ENCODE measurements at regions not wholly inside any gene's neighbourhood (a gene's known extent, or its start where the extent isn't known, plus 50 kb on each side); places are given as distances from the start of the nearest gene placed in this dataset.

DNA sequence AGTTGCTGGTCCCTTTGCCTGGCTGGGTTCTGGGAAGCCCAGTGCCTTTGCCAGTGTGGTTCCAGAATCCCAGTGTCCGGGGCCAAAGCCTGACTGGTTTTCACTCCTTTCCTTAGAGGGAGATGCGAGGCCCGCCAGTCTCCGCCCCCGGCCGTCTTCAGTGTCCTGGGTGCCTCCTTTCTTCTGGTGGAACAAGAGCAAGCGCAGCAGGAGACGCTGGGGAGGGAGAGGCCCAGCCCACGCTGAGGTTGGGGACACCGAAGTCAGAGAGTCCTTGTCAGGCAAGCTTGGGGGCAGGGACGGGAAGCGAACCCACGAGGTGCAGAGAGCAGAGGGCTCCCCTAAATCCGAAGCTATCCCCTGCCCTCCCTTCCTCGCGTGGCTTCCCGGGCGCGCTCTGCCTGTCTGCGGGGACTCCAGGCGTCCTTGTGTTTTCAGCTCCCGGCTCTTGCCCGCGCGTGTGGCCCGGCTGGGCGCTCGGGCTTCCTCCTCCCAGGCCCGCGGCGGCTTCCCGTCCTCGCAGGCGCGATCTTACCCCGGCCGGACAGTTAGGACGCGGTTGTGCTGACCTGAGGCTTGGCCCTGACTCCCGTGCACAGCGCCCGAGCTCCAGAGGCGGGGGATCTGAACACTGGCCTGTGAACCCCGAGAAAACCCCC lies 60.6 kb upstream of the UBE3C start:
- peaks cover 5% of the 10 kb centered on the region for H3K27me3 ChIP-seq (ENCODE audit: control insufficient read depth, insufficient read depth, low read length)
- no peaks in the 10 kb centered on the region for H3K36me3 ChIP-seq (ENCODE audit: control insufficient read depth in 2 of 3, insufficient read depth in 3 of 3, low read length in 3 of 3)
- TF ChIP-seq, protein P1, sequence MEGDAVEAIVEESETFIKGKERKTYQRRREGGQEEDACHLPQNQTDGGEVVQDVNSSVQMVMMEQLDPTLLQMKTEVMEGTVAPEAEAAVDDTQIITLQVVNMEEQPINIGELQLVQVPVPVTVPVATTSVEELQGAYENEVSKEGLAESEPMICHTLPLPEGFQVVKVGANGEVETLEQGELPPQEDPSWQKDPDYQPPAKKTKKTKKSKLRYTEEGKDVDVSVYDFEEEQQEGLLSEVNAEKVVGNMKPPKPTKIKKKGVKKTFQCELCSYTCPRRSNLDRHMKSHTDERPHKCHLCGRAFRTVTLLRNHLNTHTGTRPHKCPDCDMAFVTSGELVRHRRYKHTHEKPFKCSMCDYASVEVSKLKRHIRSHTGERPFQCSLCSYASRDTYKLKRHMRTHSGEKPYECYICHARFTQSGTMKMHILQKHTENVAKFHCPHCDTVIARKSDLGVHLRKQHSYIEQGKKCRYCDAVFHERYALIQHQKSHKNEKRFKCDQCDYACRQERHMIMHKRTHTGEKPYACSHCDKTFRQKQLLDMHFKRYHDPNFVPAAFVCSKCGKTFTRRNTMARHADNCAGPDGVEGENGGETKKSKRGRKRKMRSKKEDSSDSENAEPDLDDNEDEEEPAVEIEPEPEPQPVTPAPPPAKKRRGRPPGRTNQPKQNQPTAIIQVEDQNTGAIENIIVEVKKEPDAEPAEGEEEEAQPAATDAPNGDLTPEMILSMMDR (IDR thresholded peaks at IDR 0.05; ENCODE audit: borderline replicate concordance, extremely low read depth, insufficient read depth), result no peak
- DNase-seq (peak in 3 of 5 donors; percentile 16 to 62 (median 29)), FAIRE-seq (no peak)
- no peak overlapping the region for H3K4me3 ChIP-seq (ENCODE audit: low read length in 3 of 3)
- H3K9ac ChIP-seq (ENCODE audit: low read length in 3 of 3), result no peak overlapping the region
- no peaks in the 10 kb centered on the region for H3K4me1 ChIP-seq (ENCODE audit: control insufficient read depth in 2 of 3, insufficient read depth in 2 of 3, low read depth in 1 of 3, low read length in 3 of 3)
- no peaks in the 10 kb centered on the region for H3K9me3 ChIP-seq (ENCODE audit: control insufficient read depth in 2 of 3, insufficient read depth in 1 of 3, low read length in 3 of 3)
- no peak overlapping the region for H3K27ac ChIP-seq (ENCODE audit: low read depth in 2 of 2, low read length in 2 of 2)
- intact Hi-C loops (cut with DNase I), result no loop called here

- intact Hi-C loops (cut with DNase I), result no loop called here
- peak in 1 of 5 donors; percentile 38 for DNase-seq
- Histone ChIP-seq H3K9ac (ENCODE audit: low read length in 3 of 3) (no peak overlapping the region), H3K36me3 (ENCODE audit: control insufficient read depth in 2 of 3, insufficient read depth in 3 of 3, low read length in 3 of 3) (no peaks in the 10 kb centered on the region), H3K27me3 (ENCODE audit: control insufficient read depth, insufficient read depth, low read length) (peaks cover 5% of the 10 kb centered on the region), H3K27ac (ENCODE audit: low read depth in 2 of 2, low read length in 2 of 2) (no peak overlapping the region), H3K4me1 (ENCODE audit: control insufficient read depth in 2 of 3, insufficient read depth in 2 of 3, low read depth in 1 of 3, low read length in 3 of 3) (no peaks in the 10 kb centered on the region), H3K9me3 (ENCODE audit: control insufficient read depth in 2 of 3, insufficient read depth in 1 of 3, low read length in 3 of 3) (peaks cover 0 to under 1% (median 0%) of the 10 kb centered on the region in 3 donors), H3K4me3 (ENCODE audit: low read length in 3 of 3) (no peak overlapping the region)
- TF ChIP-seq, protein P1 (IDR thresholded peaks at IDR 0.05; ENCODE audit: borderline replicate concordance, extremely low read depth, insufficient read depth), result no peak
- FAIRE-seq, result no peak
These were observed 59.6 kb upstream of the UBE3C start for GRCh38 chr7:157079116-157079515.

- Histone ChIP-seq H3K9ac (ENCODE audit: low read length in 3 of 3) (no peak overlapping the region), H3K27me3 (ENCODE audit: control insufficient read depth, insufficient read depth, low read length) (peaks cover 5% of the 10 kb centered on the region), H3K27ac (ENCODE audit: low read depth in 2 of 2, low read length in 2 of 2) (no peak overlapping the region), H3K4me3 (ENCODE audit: low read length in 3 of 3) (no peak overlapping the region), H3K9me3 (ENCODE audit: control insufficient read depth in 2 of 3, insufficient read depth in 1 of 3, low read length in 3 of 3) (peaks cover 0 to 3% (median 0%) of the 10 kb centered on the region in 3 donors), H3K36me3 (ENCODE audit: control insufficient read depth in 2 of 3, insufficient read depth in 3 of 3, low read length in 3 of 3) (no peaks in the 10 kb centered on the region), H3K4me1 (ENCODE audit: control insufficient read depth in 2 of 3, insufficient read depth in 2 of 3, low read depth in 1 of 3, low read length in 3 of 3) (no peaks in the 10 kb centered on the region)
- TF ChIP-seq, protein P1 (IDR thresholded peaks at IDR 0.05; ENCODE audit: borderline replicate concordance, extremely low read depth, insufficient read depth), result no peak
- FAIRE-seq (no peak), DNase-seq (peak in 1 of 5 donors; percentile 45)
- intact Hi-C loops (cut with DNase I), result no loop called here
These were observed 58.5 kb upstream of the UBE3C start for GRCh38 chr7:157080111-157080730.
